ENCODE measurements at regions not wholly inside any gene's neighbourhood (a gene's known extent, or its start where the extent isn't known, plus 50 kb on each side); places are given as distances from the start of the nearest gene placed in this dataset.

GRCh38 chr7:18225067-18225466, 197.4 kb upstream of the PRPS1L1 start:
- POLR2A ChIA-PET, result no interaction called here
- dilution Hi-C loops (cut with MboI; ENCODE audit: extremely low pct_ligation_motif_present, low sequenced_read_pairs), result no loop called here

DNA sequence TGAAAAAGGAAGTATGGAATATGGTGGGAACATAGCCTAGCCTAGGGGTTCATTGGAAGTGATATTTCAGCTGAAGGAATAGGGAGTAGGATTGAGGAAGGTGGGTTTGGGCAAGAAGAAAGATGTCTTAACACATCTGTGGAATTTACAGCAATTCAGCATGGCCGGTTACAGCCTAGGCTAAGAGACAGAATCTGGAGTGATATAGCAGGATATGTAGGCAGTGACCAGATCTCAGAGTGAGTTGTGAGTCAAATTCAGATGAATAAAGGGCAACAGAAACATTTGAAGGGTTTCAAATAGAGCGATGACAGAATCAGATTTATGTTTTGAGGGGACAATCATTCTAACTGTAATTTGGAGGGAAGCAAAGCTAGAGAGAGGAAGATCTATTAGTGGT, 199.0 kb upstream of the PRPS1L1 start:
- no peak overlapping the region for H2AFZ ChIP-seq (ENCODE audit: low read depth, low read length)
- no peaks in the 10 kb centered on the region for H3K4me1 ChIP-seq (ENCODE audit: control insufficient read depth, extremely low read depth, insufficient read depth, low read length)
- POLR2A ChIA-PET, result no interaction called here
- DNase-seq (ENCODE audit: low read depth, low spot score), result no peak
- BruUV-seq (replicated peaks), result no TSS peak
- TF ChIP-seq FOS (IDR thresholded peaks at IDR 0.05; ENCODE audit: borderline replicate concordance, insufficient read depth, low read length) (no peak), POLR2AphosphoS5 (IDR thresholded peaks at IDR 0.05; ENCODE audit: insufficient read depth, low read depth, low read length) (no peak), CTCF (IDR thresholded peaks at IDR 0.05; ENCODE audit: extremely low read depth in 1 of 2, insufficient read depth in 1 of 2, low read depth in 1 of 2, low read length in 2 of 2) (no peak), POLR2A (IDR thresholded peaks at IDR 0.05; ENCODE audit: low read depth, low read length) (no peak), JUN (IDR thresholded peaks at IDR 0.05; ENCODE audit: borderline replicate concordance, insufficient read depth, insufficient read length, low read depth) (no peak), EZH2 (IDR thresholded peaks at IDR 0.05; ENCODE audit: borderline replicate concordance, low read depth, low read length, severe bottlenecking) (no peak), MYC (IDR thresholded peaks at IDR 0.05; ENCODE audit: low read depth, low read length) (no peak), MAX (IDR thresholded peaks at IDR 0.05; ENCODE audit: insufficient read depth, insufficient read length) (no peak), GATA2 (IDR thresholded peaks at IDR 0.05; ENCODE audit: insufficient read depth, insufficient read length, low read depth, low read length) (no peak)
- no peak overlapping the region for H3K27ac ChIP-seq (ENCODE audit: insufficient read depth, low read depth, low read length)
- no peaks in the 10 kb centered on the region for H3K79me2 ChIP-seq (ENCODE audit: control insufficient read depth, insufficient read depth, low read length)
- dilution Hi-C loops (cut with MboI; ENCODE audit: extremely low pct_ligation_motif_present, low sequenced_read_pairs) (no loop called here), intact Hi-C loops (cut with micrococcal nuclease) (no loop called here)
- FAIRE-seq, result no peak
- CTCF ChIA-PET, result no interaction called here
- no peak overlapping the region for H3K4me3 ChIP-seq (replicated peaks in 1 of 3; ENCODE audit: insufficient read depth in 1 of 3, low read depth in 1 of 3, low read length in 3 of 3)
- no peaks in the 10 kb centered on the region for H3K27me3 ChIP-seq (ENCODE audit: control insufficient read depth in 2 of 2, insufficient read depth in 2 of 2, low read length in 2 of 2)
- no peak overlapping the region for H3K4me2 ChIP-seq (ENCODE audit: insufficient read depth, low read length)
- no peak overlapping the region for H3K9ac ChIP-seq (replicated peaks; ENCODE audit: extremely low read depth, insufficient read depth, low read length)
- no peaks in the 10 kb centered on the region for H4K20me1 ChIP-seq (replicated peaks; ENCODE audit: control insufficient read depth, extremely low read depth, insufficient read depth, low read length)
- H3K9me1 ChIP-seq (replicated peaks; ENCODE audit: control insufficient read depth, extremely low read depth, insufficient read depth, low read length), result no peaks in the 10 kb centered on the region
- H3K9me3 ChIP-seq (replicated peaks; ENCODE audit: control insufficient read depth, insufficient read depth, low read length), result no peaks in the 10 kb centered on the region
- no peaks in the 10 kb centered on the region for H3K36me3 ChIP-seq (ENCODE audit: control insufficient read depth in 2 of 2, extremely low read depth in 1 of 2, insufficient read depth in 2 of 2, low read length in 2 of 2)

More at GRCh38 chr7:18225067-18225466, 197.4 kb upstream of the PRPS1L1 start:
- FAIRE-seq (no peak), DNase-seq (ENCODE audit: low read depth, low spot score) (no peak)
- Histone ChIP-seq H3K79me2 (ENCODE audit: control insufficient read depth, insufficient read depth, low read length) (no peaks in the 10 kb centered on the region), H3K9me1 (replicated peaks; ENCODE audit: control insufficient read depth, extremely low read depth, insufficient read depth, low read length) (no peaks in the 10 kb centered on the region), H3K4me2 (ENCODE audit: insufficient read depth, low read length) (no peak overlapping the region), H3K4me1 (ENCODE audit: control insufficient read depth, extremely low read depth, insufficient read depth, low read length) (no peaks in the 10 kb centered on the region), H3K4me3 (replicated peaks in 1 of 3; ENCODE audit: insufficient read depth in 1 of 3, low read depth in 1 of 3, low read length in 3 of 3) (no peak overlapping the region), H2AFZ (ENCODE audit: low read depth, low read length) (no peak overlapping the region), H3K9me3 (replicated peaks; ENCODE audit: control insufficient read depth, insufficient read depth, low read length) (no peaks in the 10 kb centered on the region), H3K27me3 (ENCODE audit: control insufficient read depth in 2 of 2, insufficient read depth in 2 of 2, low read length in 2 of 2) (no peaks in the 10 kb centered on the region), H3K36me3 (ENCODE audit: control insufficient read depth in 2 of 2, extremely low read depth in 1 of 2, insufficient read depth in 2 of 2, low read length in 2 of 2) (no peaks in the 10 kb centered on the region), H3K27ac (ENCODE audit: insufficient read depth, low read depth, low read length) (no peak overlapping the region), H3K9ac (replicated peaks; ENCODE audit: extremely low read depth, insufficient read depth, low read length) (no peak overlapping the region), H4K20me1 (replicated peaks; ENCODE audit: control insufficient read depth, extremely low read depth, insufficient read depth, low read length) (no peaks in the 10 kb centered on the region)
- TF ChIP-seq MAX (IDR thresholded peaks at IDR 0.05; ENCODE audit: insufficient read depth, insufficient read length) (no peak), CTCF (IDR thresholded peaks at IDR 0.05; ENCODE audit: extremely low read depth in 1 of 2, insufficient read depth in 1 of 2, low read depth in 1 of 2, low read length in 2 of 2) (no peak)
- intact Hi-C loops (cut with micrococcal nuclease), result no loop called here
- CTCF ChIA-PET, result interaction anchor here (0.9 kb wide), 1 partner anchor 11 kb away, joined by 3 read pairs; no protein-coding TSS in a partner anchor
- BruUV-seq (replicated peaks), result no TSS peak

All from endothelial cell of umbilical vein (primary cell).